GM21390 (cell line): ENCODE measurements at regions not wholly inside any gene's neighbourhood (a gene's known extent, or its start where the extent isn't known, plus 50 kb on each side); places are given as distances from the start of the nearest gene placed in this dataset.

Experiments used
- ATAC-seq: cut with Tn5 transposase; IDR thresholded peaks from one replicate; pipeline ENCODE4 v1.9.1; 2021; ENCODE audit not compliant: unreplicated experiment

DNA sequence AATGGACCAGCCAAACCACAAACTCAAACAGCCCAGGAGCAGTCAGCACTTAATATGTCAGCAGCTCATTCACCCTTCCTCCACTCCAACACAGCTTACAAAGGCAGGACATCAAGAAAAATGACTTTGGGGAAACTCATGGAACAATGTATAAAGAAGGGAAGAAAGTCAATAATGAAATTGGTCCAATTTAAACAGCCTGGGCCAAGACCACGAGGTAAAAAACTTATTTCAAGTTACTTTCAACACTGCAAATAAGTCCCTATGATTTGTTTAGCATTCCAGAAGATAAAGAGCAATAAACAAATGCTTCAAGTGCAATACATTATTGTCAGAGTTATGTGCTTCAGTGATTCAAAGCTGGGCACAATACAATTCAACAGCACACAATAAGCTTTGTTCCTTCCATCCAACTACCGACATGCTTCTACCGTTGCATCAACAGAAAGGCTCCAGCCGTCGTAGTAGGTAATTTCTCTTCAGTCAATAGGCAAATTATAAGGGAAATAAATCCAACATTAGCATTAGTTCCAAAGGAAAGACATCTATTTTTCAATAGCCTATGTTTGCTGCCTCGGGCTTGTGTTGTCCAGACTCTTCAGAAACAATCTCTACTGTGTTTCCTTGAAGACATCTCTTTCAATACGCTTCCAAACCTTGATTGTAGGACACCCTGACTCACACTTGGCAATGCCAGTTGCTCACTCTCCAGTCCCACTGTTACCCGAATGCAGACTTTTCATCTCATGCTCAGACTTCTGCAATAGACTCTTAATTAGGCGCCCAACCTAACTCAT lies 225.7 kb downstream of the NUAK1 start:
- ATAC-seq = no peak

DNA sequence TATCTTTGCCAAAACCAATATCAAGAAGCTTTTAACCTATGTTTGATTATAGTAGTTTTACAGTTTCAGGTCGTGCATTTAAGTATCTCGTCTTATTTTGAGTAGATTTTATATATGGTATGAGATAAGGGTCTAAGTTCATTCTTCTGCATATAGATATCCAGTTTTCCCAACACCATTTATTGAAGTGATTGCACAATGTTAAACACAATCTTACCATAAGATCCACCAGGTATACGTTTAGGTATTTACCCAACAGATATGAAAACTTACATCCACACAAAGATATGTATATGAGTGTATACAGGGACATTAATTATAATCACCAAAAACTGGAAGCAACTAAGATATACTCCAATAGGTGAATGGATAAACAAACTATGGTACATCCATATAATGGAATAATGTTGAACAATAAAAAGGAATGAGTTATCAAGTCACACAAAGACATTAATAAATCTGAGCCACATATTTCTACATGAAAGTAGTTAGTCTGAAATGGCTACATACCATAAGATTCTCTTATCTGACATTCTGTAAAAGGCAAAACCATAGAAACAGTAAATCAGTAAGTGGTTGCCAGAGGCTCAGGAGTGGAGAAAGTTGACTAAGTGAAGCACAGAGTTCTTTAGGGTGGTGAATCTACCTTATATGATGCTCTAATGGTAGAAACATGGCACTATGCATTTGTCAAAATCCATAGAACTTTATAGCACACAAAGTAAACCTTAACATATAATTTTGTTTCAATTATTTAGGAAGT lies 222.6 kb downstream of the NUAK1 start:
- ATAC-seq = no peak

DNA sequence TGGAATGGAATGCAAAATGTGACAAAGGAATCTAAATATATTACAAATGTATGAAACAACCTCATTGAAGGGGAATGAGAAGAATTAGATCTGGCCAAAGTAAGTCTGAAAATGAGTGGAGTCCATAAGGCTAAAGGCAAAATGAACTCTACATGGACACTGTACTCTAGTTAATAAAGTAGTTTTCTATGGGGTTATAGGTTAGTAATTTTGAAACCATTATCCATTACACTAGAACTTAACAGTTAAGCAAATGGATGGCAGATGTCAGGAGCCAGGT lies 222.1 kb downstream of the NUAK1 start:
- no peak for ATAC-seq

DNA sequence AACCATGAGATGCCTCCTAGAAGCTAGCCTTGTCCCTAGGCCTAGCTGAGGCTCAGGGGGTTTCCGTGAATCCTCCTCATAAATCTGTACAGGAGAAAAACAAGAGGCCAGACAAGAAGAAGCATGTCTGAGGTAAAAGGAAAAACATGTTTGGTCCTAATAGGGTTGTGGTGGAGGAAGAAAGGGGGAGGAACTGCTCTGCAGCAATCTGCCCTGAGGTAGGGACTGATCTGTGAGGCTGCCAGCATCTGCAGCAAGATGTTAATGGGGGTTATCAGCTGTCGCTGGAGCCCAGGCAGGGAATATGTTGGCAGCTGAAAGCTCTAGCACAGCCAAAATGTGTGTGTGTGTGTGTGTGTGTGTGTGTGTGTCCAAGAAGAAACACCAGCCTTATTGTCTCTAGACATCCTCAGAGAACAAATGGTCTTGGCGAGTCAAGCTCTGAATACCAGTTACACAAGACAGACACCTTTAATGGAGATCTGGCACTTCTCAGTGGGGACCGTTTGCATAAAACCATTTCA lies 218.5 kb downstream of the NUAK1 start:
- ATAC-seq = no peak

DNA sequence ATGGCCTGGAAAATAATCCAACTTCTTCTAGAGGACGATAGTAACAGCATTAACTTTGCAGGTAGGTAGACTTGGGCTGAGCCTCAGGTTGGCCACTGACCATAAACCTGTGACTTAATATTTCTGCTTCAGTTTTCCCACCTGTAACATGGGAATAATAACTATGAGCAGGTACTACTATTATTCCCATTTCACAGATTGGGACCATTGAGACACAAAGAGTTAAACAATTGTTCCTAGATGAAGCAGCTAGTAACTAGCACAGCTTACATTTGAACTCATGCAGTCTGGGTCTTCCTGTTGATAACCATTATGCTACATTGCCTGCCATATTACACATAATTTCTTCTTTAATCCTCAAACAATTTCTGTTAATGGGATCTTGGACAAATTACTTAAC lies 217.7 kb downstream of the NUAK1 start:
- ATAC-seq = no peak

DNA sequence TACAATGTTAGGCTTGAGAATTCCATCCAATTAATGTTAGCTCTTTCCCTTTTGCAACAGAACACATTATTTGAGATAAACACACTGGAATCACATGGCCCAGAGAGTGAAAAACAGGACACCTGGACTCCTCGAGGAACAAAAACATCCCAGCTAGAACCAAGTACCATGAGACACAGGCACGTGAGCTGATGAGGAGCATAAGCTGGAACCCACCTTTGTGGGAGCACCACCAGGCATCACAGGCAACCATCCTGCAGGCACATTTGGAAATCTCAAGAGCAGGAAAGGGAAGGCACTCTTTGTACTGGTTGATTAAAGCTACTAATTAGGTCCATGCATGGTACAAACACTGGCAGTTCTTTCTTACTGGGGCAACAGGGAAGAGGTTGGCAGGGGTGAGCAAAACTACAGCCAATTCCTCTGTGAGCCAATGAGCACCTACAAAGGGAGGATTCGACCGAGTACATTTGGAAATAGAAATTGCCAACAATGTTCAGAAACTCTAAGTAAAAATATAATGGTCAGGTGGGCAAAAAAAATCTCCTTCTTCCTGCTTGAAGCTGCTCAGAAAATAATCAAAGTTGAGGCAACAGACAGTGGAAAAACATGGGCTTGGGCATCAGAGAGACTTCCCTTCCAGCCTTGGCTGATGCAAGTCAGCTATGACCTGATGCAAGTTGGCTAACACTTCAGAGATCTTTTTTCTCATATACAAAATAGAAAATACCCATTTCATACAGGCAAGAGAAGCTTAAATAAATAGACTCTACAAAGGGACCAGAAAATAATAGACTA lies 216.7 kb downstream of the NUAK1 start:
- ATAC-seq = no peak

DNA sequence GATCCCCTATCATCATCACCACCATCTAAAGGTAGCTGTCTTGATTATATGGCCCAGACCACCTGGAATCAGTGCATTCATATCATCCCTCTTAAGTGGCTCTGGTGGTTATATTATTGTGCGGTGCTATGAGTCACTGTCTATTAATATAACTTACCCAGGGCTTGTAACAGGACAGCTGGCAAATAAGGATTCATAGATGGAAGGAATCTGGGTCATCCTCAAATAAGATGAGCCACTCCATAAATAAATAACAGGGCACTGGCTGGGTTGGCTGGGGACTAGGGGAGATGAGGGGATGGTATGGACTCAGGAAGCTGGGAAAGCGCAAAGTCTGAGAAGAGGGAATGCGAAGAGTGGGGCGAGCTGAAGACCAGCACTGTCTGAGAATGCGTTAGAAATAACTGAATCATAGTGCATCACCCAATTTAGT lies 216.1 kb downstream of the NUAK1 start:
- ATAC-seq = no peak

DNA sequence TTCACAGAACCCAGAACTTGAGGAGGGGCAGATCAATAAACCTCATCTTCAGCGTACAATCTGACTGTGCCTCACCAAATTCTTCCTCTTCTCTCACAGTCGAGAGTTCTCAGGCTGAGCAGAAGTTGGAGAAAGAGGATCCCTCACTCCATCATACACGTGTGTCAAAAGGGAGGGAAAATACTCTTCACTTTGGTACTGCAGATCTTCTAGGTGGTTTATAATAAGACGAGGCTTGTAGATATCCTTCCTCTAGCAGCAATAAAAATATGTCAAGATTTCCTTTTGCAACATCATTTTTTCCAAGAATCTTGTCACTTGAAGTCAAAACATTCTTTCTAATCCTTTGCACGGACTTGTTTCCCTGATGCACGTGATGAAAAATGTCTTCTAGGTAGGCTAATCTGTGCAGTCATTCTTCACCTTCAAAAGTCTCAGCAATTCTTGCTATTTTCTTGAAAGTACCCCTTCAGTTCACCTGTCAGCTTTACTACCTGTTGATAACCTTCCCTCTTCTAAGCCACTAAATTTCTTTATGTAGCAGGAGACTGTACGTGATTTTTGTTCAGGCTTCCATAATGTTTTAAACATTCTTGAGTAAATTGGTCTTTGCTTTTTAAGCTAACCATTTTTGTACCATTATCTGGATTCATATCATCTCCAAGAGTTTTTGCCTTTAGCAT lies 214.1 kb downstream of the NUAK1 start:
- ATAC-seq = no peak

DNA sequence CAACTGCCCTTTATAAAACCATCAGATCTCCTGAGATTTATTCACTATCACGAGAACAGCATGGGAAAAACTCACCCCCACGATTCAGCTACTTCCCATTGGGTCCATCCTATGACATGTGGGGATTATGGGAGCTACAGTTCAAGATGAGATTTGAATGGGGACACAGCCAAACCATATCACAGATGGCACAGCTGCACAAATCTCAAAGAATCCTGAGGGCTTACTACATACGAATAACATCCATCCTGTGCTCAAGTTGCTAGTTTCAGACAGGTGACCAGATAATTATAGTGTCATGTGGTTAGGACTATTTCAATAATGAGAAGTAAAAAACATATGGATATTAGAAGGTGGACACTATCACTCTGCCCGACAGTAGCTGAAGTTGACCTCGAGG lies 211.2 kb downstream of the NUAK1 start:
- ATAC-seq = no peak

DNA sequence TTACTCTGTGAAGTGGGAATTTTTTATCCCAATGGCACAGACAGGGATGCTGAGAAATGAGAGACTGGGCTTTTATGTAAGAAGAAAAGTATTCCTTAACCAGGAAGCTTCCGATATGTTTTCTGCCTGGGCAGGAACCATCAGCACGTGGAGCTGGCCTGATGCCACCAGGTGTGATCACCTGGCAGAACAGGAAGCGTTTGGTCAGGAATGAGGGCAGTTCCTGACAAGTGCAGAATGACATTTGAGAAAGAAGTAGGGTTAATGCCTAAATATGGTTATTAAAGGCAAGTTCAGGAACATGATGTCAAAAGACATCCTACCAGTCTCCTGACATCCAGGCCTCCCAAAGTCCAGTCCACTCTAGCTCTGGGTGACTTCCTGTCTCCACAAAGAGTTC lies 210.3 kb downstream of the NUAK1 start:
- ATAC-seq = no peak

DNA sequence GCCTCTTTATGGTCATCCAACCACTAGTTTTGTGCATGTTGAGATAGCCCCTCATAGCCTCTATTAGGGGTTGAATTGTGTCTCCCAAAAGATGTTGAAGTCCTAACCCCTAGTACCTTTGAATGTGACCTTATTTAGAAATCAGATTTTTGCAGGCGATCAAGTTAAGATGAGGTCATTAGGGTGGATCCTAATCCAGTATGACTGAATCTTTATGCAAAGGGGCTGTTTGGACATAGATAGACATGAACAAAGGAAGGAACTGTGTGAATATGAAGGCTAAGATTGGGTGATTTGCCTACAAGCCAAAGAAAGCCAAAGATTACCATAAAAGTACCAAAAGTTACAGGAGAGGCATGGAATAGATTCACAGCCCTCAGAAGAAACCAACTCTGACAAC lies 209.6 kb downstream of the NUAK1 start:
- no peak for ATAC-seq

DNA sequence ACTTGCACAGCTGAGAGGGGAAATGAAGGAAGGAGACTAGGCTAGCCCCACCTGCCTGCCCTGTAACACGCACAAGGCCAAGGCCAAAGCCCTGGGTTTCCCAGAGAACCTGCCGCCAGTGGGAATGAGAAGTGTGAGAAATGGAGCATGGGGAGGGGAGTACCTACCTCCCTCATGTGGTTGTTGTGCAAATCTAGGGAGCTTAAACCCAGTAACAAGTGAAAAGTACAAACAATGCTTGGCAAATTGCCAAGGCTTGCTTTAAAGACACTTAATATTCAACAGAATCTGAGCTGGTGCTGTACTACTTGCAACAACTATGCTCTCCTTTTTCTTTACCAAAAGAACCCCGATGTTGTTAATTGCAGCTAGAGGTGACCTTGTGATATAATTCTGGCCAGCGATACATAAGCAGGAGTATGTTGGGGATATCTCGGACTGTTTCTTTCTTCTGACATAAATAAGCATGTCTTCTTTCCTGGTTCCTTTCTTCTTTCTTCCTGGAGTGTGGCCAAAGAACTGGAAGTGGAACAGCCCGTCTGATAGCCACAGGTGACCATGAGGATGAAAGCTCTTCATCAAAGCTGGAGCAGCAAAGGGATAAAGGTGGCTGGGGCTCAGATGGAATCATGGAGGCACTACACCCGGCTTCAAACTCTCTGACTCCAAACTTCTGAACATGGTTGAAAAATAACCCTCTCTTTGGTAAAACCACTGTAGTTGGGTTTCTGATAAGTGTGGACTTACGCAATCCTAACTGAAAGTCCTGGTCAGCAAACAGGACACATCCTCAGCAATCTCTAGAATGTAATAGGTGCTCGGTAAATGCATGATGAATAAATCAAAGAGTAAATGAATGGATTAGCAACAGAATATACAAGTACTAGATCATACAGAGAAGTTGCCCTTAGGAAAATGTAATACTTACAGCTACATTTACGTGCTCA lies 207.9 kb downstream of the NUAK1 start:
- ATAC-seq = no peak

DNA sequence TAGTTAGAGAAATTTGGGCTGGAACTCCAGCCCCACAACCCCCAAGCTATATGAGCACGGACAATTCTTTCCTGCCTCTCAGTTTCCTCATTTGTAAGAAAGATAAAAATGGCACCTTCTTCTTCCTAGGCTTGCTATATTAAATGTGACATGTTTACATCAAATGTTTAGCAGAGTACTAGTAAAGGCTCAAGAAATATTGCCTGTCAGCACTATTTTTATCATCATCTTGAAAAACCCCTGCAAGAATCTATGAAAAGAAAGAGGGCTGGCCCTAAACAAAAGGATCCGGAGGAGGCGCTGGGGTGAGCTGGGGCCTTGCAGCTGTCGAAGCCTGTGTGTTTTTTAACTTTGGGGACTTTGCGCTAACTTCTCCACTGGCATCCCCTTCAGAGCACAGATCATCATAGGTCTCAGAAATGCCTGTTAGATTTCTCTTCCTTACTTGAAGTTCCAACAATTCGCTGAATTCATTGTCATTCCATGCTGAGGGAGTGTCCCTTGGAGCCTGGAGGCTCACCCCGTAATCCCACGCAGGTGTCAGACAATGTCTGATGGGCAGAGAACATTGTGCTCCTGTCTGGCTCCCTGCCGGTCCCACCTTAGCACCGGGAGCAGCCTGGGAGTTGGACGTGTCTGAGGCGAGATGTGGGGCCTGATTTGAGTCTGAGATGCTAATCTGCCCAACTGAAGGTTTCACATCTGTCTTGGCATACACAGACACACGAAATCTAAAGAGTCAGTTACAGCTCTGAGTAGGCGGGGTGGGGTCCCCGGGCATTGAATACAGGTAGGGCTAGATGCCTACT lies 206.8 kb downstream of the NUAK1 start:
- ATAC-seq = no peak

DNA sequence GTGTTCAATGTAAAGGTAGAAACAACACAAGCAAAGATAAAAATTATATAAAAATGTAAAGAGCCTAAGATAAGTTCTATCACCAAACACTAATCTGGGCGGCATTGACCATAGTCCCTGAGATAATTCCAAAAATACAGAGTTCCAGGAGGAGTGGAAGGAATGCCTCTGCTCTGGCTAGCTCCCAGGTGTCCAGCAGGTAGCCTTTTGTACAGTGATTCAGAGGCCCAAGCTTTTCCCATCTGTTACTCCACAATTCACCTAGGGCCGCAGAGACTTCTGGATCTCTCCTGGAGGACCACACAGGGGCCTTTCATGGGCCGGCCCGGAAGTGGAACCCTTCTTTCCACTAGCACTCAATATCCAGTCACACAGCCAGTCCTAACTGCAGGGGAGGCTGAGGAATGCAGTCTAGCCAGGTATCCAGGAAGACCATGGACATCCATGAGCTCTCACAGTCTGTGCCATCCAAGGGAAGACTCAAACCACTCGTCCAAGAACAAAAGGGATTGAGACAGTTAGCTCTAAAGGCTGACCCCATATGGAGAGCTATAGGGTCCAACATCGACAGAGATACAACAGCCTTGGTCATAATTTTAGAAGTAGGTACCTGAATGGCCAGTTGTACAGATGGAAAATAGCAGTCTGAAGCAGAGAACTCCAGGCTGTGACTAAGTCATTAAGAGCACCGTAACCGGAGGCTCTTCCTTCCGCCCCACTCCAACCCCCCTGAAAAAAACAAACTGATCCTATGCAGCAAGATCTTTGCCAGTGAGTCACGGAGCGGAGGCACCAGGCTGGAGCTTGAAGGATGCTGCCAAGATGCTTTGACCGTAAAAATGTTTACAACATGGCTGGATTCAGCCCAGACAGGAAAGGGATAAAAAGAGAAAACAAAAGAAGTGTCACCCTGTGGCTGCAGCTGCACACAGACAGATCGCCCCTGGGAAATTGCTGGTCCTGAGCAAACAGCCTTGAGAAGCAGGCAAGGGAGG lies 204.8 kb downstream of the NUAK1 start:
- no peak for ATAC-seq

DNA sequence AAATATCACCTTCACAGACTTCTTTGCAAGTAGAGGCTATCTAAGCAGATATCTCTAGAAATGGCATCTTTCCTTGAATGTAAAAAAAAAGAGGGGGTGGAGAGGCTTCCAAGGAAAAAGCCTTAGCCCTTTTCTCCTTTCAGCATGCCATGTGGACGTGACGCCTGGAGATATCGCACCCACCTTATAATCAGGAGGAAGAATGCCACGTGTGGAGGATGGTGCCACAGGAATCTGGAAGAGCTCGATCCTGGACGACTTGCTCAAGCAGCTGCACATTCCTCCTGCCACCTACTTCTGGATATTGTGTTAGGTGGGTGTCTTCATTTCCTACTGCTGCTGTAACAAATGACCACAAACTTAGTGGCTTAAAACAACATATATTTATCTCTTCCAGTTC lies 203.6 kb downstream of the NUAK1 start:
- ATAC-seq = no peak

DNA sequence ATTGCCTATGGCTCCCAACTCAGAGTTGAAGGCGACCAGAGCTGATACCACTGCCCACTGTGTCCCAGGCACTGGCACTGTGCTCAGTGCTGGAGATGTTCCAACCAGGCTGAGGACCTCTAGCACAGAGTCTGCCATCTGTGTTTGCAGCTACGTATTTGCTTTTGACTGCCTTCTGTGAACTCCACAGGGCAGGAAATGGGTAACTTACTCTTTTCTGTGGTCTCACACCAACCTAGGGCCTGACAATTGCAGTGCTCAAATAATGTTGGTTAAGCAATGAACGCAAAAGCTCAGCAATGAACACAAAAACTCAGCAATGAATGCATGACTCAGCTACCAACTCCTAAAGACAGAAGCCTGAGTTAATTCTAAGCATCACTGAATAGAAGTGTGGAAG lies 202.8 kb downstream of the NUAK1 start:
- no peak for ATAC-seq

DNA sequence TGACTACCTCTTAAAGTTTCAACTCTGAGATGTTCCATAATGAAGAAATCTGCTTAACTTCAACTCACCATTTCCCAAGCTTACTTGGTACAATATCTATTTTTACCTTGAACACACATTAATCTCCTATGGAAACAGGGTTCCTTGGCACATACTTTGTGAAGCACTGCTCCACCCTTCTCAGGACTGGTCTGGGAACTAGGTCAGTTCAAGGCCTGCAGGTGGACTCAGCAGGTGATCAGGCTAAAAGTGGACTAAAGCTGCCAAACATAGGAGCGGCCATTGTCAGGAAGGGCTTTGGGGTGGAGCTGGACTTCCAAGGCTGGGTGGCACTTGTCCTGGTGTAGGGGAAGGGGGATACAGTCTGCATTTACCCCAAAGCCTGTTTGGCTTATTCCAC lies 202.3 kb downstream of the NUAK1 start:
- ATAC-seq = no peak

DNA sequence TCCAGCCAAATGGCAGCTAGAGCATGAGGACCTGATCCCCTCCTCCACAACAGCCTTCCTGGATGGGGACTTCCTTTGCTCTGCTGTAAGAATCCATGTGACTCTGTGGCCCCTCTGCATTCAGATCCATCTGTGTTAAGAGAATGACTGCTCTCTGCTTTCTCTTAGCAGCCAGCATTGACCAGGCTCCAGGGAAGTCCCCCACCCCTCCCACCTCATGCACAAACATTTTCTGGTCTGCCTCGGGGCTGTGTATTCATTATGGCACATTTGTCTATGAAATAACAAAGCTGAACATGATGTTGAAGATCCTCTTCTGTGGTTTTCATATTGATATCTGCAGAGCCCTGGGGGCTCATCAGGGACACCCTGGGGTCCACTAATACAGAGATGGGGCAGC lies 201.7 kb downstream of the NUAK1 start:
- ATAC-seq = no peak
